ENCODE measurements at regions not wholly inside any gene's neighbourhood (a gene's known extent, or its start where the extent isn't known, plus 50 kb on each side); places are given as distances from the start of the nearest gene placed in this dataset.

DNA sequence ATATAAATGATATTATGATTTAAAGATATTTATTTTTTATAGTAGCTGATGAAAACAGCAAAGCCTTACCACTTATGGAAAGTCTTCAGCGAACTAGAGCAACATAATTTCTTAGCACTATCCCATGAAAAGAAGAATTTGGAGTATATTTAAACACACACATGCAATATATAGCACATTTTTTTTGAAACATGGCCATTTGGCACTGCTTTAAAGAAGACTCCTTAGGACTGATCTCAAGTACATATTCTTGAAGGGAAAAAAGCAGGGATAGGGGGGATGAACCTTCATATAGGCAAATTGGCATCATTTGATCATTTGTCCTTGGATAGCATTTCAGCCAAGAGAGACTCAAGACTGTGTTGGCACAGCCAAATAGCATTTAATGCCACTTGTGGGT, 193.3 kb downstream of the ANKRD50 start:
- no peak for DNase-seq

DNA sequence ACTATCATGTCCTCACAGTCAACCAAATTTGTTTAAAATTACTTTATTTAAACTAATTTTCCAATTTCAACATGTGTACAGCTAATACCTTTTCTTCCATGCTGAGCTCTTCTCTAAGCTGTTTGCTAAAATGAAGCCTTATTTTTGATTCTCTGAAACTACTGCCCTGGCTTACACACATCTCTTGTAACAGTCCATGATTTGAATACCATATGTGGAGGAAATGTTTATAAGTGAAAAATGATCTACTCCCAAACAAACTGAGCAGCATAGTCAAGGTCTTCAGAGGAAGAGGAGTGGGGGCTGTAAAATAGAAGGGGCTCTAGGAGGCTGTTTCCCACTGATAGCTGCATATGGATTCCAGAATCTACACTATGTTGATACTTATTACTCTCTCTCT, 188.7 kb downstream of the ANKRD50 start:
- DNase-seq: no peak

- DNase-seq: no peak
These were observed 187.0 kb downstream of the ANKRD50 start for GRCh38 chr4:124525524-124525923.

DNA sequence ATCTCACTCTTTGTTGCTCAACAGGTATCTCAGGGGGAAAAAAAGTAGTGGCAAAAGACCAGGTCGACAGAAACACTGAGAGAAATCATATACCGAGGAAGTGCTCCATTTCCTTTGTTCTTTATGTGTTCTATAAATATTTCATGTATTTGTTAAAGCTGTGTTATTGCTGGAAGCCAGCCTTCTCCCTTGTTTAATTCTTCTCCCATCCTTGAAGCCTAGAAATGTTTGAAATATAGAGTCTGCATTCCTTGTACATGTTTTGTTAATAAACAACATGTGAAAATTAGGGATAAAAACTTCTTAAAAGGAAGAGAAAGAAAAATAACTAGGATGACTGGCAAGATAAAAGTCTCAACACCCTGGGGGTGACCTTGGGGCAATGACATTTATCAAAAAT, 186.2 kb downstream of the ANKRD50 start:
- no peak for DNase-seq

DNA sequence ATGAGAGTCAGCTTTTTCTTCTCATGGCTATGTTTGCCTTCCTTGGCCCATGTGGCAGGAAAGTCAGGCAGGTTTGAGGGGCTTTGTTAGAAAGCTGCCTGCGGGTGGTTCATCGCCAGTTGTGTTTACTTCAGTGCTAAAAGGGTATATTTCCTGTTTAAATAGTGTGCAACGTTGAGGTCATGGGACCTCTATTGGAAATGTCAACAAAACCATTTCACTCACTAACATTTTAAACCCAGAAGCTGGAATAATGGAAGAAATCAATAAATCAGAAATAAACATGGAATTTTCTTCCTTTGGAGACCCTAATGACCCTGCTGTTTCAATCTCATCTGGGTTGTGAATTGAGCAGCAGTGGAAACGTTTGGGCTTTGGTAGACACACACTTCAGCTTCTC, 185.8 kb downstream of the ANKRD50 start:
- no peak for DNase-seq

DNA sequence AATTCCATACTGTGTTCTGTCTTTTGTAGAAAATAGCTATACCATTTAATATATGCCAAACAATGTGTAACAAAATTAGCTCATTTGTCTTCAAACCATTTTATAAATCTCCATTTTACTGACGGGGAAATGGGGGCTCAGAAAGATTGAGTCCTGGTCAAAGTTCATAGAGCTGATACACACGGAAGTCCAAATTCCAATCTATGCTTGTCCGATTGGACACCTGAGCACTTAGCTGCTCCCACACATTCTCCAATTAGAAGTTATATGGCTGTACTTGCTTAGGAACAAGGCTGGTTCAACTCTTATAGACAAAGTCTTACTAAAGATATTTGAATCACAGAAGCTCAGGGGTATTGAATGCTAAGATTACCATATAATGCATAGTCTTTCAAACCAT, 185.2 kb downstream of the ANKRD50 start:
- DNase-seq: no peak

DNA sequence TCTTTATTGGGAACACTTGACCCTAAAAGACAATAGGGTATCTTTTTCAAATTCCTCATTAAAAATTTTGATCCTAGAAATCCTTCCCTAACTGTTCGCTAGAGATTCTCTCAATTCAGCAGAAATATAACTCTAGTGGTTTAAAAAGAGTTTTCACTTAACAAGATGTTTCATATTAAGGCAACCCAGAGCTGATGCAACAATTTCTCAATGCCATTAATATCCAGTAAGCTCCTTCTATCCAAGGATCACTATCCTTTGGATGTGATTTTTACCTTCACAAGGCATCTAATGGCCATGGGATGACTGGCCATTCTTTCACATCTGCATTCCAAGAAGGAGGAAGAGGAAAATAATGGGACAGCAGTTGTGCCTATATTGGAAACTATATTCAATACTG, 183.4 kb downstream of the ANKRD50 start:
- DNase-seq: no peak

DNA sequence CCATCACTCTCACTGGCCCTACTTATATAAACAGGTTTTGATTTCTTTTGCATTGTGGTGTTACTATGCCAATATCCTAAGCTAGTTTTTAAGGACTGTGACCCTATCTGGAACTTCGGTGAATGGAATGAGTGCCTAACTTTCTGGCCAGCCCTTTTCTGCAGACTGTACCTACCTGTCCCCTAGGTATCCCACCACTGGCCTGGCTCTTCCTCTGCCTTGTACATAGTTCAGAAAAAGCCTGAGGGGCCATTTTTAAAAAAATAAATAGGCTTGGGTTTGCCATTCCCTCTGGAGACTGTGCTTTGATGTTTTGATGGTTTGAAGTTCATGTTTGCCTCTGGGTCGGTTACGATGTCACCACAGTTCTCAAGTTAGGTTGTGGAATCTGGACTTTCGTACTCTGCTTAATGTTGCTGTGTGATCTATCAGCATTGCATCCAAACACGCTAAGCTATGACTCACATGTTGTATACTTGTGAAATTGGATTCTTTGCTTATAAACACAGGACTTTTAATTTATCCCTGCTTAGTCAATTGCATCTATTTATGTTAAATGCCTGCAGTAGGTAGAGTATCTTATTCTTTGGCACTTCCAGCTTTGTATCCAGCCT, 182.0 kb downstream of the ANKRD50 start:
- DNase-seq: no peak

DNA sequence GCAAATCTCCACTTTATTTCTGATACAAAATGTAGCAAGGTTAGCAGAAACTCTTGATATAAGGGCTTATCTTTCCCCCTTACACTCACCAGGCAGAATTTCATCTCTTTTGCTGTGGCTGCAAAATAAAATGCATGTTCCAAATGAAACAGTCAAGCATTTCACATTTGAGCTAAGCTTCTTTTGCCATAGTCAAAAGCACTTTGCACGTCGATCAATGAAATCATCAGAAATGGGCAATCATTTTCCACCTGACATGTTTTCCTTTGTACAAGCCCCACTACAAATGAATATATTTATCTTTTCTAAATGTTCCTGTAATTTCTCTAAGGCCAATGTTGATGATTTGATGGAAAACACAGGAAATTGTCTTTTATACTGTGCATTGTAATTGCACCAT, 178.4 kb downstream of the ANKRD50 start:
- DNase-seq: no peak

DNA sequence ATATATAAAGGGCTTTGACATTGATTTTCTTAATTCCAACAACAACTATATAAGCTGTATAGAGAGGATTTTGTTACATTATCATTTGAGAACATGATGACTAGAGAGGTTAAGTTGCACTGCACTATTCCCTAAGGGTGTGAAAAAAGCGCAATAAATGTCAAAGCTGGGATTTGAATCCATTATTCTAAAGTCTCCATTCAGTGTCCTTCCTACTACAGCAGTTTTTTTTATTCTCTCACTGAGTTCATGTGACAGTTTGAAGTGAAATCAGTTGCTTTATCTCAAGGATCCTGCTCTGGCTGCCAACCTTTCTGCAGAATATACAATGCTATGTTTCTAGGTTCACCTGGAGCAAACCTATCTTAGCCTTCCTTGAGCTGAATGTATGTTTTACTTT, 177.5 kb downstream of the ANKRD50 start:
- DNase-seq: no peak

GRCh38 chr4:124536946-124537345, 175.6 kb downstream of the ANKRD50 start:
- no peak for DNase-seq

- DNase-seq: no peak
These were observed 174.6 kb downstream of the ANKRD50 start for GRCh38 chr4:124537971-124538370.

- DNase-seq: no peak
These were observed 172.5 kb downstream of the ANKRD50 start for GRCh38 chr4:124540014-124540413.

DNA sequence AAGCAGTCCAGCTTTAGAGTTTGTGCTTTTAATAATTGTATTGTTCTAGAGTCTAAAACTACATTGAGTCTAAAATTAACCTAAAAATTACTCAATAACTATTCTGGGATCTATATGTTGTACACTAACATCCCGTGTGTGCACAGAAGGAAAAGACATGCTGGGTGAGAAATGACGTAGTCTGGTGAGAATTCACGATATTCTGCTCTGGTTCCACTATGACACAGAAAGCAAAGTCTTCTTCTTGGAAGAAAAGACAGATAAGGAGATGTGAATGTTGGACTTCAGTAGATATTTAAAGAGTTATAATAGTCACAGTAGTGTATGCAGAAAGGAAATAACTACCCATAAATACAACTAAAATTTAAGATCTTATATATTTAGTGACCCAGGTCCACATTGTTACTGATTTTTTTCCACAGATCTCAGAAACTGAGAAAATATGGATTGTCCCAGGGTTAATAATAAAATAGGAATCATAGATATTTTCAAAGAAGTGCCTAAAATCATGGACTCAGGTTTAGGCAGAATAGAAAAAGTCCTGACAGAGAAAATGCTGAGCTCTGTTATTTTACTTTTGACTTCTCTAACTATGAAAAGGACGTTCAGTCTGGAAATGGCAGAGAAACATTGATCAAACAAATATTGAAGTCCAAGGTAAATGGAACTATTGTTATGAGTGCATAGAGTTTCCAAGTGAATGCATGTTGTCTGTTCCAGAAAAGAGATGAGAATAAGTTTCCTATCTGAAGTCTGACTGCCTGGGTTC, 170.7 kb downstream of the ANKRD50 start:
- DNase-seq: no peak

- no peak for DNase-seq
These were observed 156.6 kb downstream of the ANKRD50 start for GRCh38 chr4:124555959-124556358.

GRCh38 chr4:124564121-124564520, 148.4 kb downstream of the ANKRD50 start:
- DNase-seq: no peak

- DNase-seq: no peak
These were observed 147.2 kb downstream of the ANKRD50 start for GRCh38 chr4:124565371-124565770.

DNA sequence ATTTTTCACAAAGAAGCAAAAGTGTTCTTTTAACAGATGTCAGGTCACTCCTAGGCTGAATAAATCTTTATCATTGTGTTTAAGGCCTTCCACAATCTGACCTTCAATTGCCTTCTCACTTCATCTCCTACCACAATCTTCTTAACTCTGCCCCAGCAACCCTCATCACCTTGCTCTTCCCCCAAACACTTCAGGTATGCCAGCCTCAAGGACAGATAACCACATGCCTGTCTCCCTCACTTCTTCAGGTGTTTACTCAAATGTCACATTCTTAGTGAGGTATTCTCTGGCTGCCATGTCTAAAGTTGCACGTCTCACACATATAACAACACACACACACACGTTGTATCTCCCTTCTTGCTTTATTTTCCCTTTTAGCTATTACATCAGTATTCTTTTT, 146.5 kb downstream of the ANKRD50 start:
- DNase-seq: no peak

DNA sequence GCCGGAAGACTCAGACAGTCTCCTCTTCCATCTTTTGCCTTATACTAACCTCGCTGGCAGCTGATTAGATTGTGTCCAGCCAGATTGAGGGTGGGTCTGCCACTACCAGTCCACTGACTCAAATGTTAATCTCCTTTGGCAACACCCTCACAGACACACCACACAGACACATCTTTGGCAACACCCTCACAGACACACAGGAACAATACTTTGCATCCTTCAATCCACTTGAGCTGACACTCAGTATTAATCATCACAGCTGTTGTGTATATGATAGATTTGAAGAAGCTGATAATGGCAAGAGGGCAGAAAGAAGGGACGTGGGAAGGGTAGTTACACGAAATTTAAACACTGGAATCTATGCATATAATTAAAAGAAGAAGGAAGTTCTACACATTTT, 139.5 kb downstream of the ANKRD50 start:
- no peak for DNase-seq

DNA sequence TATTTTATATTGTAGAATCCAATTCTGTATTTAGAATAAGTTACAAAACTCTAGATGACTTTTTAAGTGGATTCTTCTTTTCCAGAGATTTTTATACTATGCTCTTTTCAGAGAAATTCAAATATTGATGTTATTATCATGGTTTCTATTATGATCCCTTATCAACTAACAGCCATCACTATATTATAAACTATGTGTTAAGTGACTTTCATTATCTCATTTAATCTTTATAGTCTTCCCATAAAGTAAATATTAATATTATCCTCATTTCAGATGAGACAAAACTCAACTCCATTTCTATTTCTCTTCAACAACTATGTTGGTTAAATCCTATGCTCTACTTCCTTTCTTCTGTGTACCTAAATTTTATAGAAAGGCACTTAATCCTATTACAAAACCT, 132.6 kb downstream of the ANKRD50 start:
- DNase-seq: no peak

GRCh38 chr4:124583797-124584196, 128.7 kb downstream of the ANKRD50 start:
- DNase-seq: no peak

DNA sequence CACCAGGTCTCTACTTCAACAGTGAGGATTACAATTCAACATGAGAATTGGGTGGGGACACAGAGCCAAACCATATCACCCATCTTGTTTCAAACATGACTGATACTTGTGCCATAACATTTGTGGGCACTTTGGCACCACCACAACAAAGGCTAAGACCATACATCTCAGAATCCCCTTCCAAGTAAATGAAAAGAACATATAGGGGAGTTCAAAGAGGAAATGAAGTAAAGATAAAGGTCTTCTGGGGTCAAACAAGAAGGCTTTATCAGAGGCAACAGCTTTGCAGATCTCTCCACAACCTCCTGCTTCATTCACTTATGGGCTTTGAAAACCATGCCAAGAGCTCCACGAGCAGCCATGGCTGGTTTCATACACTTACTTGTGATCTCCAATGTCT, 122.7 kb downstream of the ANKRD50 start:
- DNase-seq: no peak

GRCh38 chr4:124590480-124590879, 122.1 kb downstream of the ANKRD50 start:
- DNase-seq: peak; percentile 78

- no peak for DNase-seq
These were observed 120.9 kb downstream of the ANKRD50 start for GRCh38 chr4:124591637-124592036.

DNA sequence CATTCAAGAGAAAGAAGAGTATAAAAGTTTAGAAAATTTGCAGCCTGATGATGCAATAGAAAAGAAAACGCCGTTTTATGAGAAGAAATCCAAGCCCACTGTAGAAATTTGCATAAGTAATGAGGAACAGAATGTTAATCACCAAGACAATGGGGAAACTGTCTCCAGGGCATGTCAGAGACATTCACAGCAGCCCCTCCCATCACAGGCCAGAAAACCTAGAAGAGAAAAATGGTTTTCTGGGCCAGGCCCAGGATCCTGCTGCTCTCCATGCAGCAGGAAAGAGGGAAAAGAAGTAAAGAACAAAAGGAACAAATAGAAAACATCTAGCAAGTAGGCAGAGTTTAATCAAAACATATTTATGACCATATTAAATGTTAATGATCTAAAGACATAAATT, 119.0 kb downstream of the ANKRD50 start:
- no peak for DNase-seq

Data from RPMI8226 (cell line).